Stimulated activated CD8-positive, alpha-beta memory T cell treated with anti-CD3 and anti-CD28 coated beads, Interleukin-4, amount 100 ng/mL, for 1 hour (primary cell): ENCODE measurements at regions not wholly inside any gene's neighbourhood (a gene's known extent, or its start where the extent isn't known, plus 50 kb on each side); places are given as distances from the start of the nearest gene placed in this dataset.
"Not testable (repeated sequence)": the region's sequence is repeated elsewhere in the genome, so short reads cannot be mapped to it uniquely, and the experiment has no call there.

Source experiments
- DNase-seq, 2 donors: peaks; one replicate each; pipeline ENCODE4 v3.0.0-alpha.2; 2020; ENCODE audit warnings: low read depth in 2 of 2, low spot score in 1 of 2

GRCh38 chr1:168490306-168490705, 53.5 kb downstream of the XCL2 start:
- no peak for DNase-seq

DNA sequence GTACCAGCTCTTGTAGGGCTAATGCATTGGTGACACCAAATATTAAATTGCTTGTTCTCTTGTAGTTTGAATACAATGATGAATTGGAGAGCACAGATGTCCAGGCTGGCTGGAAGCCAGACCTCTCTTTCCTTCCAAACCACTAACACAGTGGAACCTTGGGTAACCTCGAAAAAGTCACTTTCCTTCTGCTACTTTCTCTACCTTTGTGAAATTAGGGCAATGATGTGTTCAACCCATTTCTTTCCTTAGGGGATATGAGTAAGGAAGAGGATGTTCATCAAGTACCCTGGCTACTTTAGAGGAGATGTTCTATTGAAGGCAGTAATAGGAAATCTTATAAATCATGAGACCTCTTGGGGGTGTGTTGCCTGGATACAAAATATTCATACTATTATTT, 55.7 kb downstream of the XCL2 start:
- no peak for DNase-seq

- DNase-seq, result not testable (repeated sequence)
Measured at GRCh38 chr1:168486820-168487219, 57.0 kb downstream of the XCL2 start.

- DNase-seq, result no peak
Measured at GRCh38 chr1:168485048-168485447, 58.7 kb downstream of the XCL2 start.

DNA sequence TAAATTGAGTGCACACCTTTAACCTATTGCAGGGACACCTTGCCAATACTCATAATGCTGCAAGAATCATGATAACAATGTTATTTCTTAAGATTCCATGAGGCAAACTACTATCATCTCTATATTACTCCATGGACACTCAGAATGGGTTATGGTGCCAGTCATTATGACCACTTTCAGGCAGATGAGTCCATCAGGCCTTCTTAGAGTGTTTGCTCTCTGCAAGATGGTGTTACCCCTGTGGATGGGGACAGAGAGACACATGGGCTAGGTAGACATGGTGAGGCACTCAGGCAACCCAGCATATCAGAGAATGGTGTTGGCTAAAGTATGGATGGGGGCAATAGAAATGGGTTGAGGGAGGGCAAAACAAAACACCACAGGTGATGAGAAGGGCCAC, 59.7 kb downstream of the XCL2 start:
- DNase-seq, result no peak

- no peak for DNase-seq
Measured at GRCh38 chr1:168483539-168483938, 60.3 kb downstream of the XCL2 start.

DNA sequence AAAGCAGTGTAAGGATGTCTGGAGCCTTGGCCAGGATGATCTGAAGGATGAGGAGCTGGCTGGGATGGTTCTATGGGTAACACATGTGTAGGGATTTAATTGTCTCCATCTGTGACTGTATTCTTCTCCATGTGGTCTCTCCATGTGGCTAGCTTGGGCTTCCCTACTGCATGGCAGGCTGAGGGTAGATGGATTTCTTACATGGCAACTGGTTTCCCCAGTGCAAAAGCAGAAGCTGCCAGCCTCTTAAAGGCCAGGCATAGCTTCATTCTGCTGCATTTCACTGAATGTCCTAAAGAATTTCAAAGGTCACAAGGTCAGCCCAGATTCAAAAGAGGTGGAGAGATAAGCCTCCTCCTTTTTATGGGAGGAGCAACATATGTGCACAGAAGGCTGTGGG, 61.7 kb downstream of the XCL2 start:
- DNase-seq, result no peak

GRCh38 chr1:168481586-168481985, 62.2 kb downstream of the XCL2 start:
- no peak for DNase-seq

GRCh38 chr1:168480997-168481396, 62.8 kb downstream of the XCL2 start:
- DNase-seq, result no peak

- DNase-seq, result no peak
Measured at GRCh38 chr1:168477792-168478191, 66.0 kb downstream of the XCL2 start.

GRCh38 chr1:168476588-168477385, 67.0 kb downstream of the XCL2 start:
- no peak for DNase-seq

DNA sequence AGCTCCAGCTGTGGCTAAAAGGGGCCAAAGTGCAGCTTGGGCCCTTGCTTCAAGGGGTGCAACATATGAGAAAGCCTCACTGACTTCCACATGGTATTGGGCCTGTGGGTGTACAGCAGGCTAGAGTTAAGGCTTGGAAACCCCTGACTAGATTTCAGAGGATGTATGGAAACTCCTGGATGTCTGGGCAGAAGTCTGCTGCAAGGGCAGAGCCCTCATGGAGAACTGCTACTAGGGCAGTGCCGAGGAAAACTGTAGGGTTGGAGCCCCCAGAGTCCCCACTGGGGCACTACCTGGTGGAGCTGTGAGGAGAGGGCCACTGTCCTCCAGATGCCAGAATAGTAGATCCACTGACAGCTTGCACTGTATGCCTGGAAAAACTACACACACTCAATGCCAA, 69.5 kb downstream of the XCL2 start:
- no peak for DNase-seq

DNA sequence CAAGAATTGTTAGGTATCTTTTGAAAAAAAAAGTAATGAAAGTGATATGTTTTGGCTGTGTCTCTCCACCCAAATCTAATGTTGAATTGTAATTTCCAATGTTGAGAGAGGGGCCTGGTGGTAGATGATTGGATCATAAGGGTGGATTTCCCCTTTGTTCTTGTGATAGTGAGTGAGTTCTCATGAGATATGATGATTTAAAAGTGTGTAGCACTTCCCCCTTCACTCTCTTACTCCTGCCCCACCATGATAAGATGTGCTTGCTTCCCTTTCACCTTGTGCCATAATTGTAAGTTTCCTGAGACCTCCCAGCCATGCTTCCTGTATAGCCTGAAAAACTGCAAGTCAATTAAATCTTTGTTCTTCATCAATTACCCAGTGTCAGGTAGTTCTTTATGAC, 70.7 kb downstream of the XCL2 start:
- DNase-seq, result no peak

DNA sequence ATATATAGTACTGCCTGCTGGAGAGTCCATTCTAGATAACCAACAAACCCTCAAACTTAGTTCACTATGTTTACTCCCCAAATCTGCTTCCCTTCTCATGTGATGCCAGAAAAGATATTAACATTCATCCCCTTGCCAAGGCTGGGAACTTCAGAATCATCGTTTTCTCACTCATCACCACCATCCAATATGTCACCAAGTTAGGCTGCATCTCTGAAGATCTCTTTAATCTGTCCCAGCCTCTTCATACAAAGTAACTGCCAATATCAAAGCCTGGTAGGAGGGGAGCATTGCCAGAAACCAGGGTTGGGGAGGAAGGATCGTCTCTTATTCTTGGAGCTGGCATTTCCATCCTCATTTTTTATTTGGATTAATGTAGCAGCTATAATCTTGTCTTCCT, 71.6 kb downstream of the XCL2 start:
- DNase-seq, result no peak

- no peak for DNase-seq
Measured at GRCh38 chr1:168470901-168471431, 72.8 kb downstream of the XCL2 start.

DNA sequence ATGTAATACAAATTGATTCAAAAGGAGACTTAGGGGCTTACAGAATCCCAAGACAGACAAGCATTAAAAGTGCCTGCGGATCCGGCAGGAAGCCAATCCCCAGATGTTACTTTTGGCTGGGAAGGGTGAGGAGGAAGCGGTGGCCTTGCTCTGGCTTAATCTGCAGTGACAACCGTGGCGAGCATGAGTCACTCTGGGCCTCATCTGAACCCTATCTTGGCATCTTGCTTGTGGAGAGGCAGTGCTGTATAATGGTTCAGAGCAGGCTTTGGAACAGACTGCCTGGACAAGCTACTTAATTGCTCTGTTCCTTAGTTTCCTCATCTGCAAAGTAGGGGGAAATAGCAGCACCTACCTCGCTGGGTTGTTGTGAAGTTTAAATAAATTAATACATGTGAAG, 74.1 kb downstream of the XCL2 start:
- no peak for DNase-seq

DNA sequence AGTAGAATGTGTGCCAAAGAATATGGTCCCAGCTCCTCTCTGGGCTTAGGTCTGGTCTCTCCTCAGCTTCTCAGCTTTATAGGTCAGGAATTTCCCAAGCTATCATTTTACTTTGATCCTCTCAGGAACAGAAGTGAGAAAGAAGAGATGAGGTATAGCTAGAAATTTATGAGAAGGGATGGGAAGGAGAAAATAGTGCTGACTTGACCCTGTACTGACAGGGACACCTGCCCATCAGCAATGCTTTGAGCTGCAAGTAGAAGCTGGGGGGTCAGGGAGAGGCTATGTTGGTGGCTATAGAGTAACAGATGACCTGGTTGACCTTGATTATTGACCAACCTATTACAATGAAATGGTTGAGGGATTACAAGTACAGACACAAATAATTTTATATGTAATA, 75.0 kb downstream of the XCL2 start:
- DNase-seq, result no peak

GRCh38 chr1:168468042-168468809, 75.6 kb downstream of the XCL2 start:
- no peak for DNase-seq

DNA sequence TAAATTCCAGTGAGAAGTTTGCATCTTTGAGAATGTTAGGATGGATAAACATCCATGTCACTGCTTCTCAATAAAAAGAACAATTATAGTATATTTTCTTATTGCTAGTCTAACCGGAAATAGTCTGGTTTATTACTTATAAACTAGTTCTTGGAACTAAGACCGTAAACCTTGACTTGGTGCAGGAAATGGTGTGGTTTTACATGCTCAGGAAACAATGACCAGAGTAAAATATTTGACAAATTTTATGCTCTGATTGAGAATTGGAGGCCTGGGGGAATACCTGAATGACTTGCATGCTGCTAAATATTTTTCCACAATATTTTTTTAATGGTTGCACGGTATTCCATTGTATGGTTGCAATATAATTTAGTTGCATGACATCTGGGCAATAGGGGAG, 76.3 kb downstream of the XCL2 start:
- no peak for DNase-seq

- DNase-seq, result no peak
Measured at GRCh38 chr1:168466714-168467131, 77.1 kb downstream of the XCL2 start.

GRCh38 chr1:168466092-168466713, 77.6 kb downstream of the XCL2 start:
- no peak for DNase-seq

GRCh38 chr1:168461108-168461507, 82.7 kb downstream of the XCL2 start:
- DNase-seq, result not testable (repeated sequence)
